Activated CD8-positive, alpha-beta T cell treated with anti-CD3 and anti-CD28 coated beads for 36 hours (primary cell): ENCODE measurements at regions not wholly inside any gene's neighbourhood (a gene's known extent, or its start where the extent isn't known, plus 50 kb on each side); places are given as distances from the start of the nearest gene placed in this dataset.

ENCODE experiments used
- ATAC-seq: fragments of 200-7000 bp; cut with Tn5 transposase; one replicate; pipeline ENCODE4 v1.10.0; 2021; ENCODE audit warnings: mild to moderate bottlenecking, moderate library complexity
- CTCF ChIA-PET: fragments of 350-600 bp; sonication (Branson Sonifier 250); formaldehyde crosslinking; loops from one replicate; lab custom pipeline; 2021; ENCODE audit warnings: antibody characterized with exemption; lab: Charles Lee
- POLR2A ChIA-PET: fragments of 350-600 bp; sonication (Branson Sonifier 250); formaldehyde crosslinking; loops from one replicate; lab custom pipeline; 2021; ENCODE audit warnings: antibody characterized with exemption; lab: Charles Lee
- DNase-seq: peaks from one replicate; pipeline ENCODE4 v3.0.0-alpha.2; 2020
- H3K27ac Mint-ChIP-seq: one replicate; pipeline ENCODE4 v1.8.0; 2021; ENCODE audit warnings: mild to moderate bottlenecking, mixed read lengths
- H3K27me3 Mint-ChIP-seq: one replicate; pipeline ENCODE4 v1.8.0; 2021; ENCODE audit warnings: mixed read lengths
- H3K36me3 Mint-ChIP-seq: one replicate; pipeline ENCODE4 v1.8.0; 2021; ENCODE audit warnings: low read depth, mixed read lengths
- H3K4me1 Mint-ChIP-seq: one replicate; pipeline ENCODE4 v1.8.0; 2021; ENCODE audit warnings: low read depth, mixed read lengths
- H3K4me3 Mint-ChIP-seq: one replicate; pipeline ENCODE4 v1.8.0; 2021; ENCODE audit warnings: mild to moderate bottlenecking, moderate library complexity, mixed read lengths
- H3K9me3 Mint-ChIP-seq: one replicate; pipeline ENCODE4 v1.8.0; 2021; ENCODE audit warnings: mixed read lengths
- CTCF ChIP-seq: fragments of 200-600 bp; IDR thresholded peaks from one replicate; pipeline ENCODE4 v1.8.0; 2022; ENCODE audit warnings: antibody characterized with exemption, mild to moderate bottlenecking
- intact Hi-C: fragments of 100-400 bp; cut with micrococcal nuclease; formaldehyde crosslinking; loops from one replicate; pipeline ENCODE4 v1.10.0; 2022

- H3K36me3 Mint-ChIP-seq: no peaks in the 10 kb centered on the region
- DNase-seq (peak; percentile 26), ATAC-seq (no peak)
- no peak for TF ChIP-seq CTCF
- ChIA-PET POLR2A (no interaction called here), CTCF (interaction anchor here (1.3 kb wide), 1 partner anchor 10 kb away, joined by 3 read pairs; no protein-coding TSS in a partner anchor)
- H3K9me3 Mint-ChIP-seq: peaks cover 3% of the 10 kb centered on the region
- H3K4me1 Mint-ChIP-seq: peaks cover 13% of the 10 kb centered on the region
- H3K27me3 Mint-ChIP-seq: no peaks in the 10 kb centered on the region
- intact Hi-C loops: no loop called here
- no peak overlapping the region for H3K4me3 Mint-ChIP-seq
- H3K27ac Mint-ChIP-seq: no peak overlapping the region
Measured at GRCh38 chrX:42615161-42615563, 162.8 kb downstream of the PPP1R2C start.

- no peak overlapping the region for H3K4me3 Mint-ChIP-seq
- ChIA-PET CTCF (no interaction called here), POLR2A (no interaction called here)
- intact Hi-C loops: no loop called here
- no peak overlapping the region for H3K27ac Mint-ChIP-seq
- no peaks in the 10 kb centered on the region for H3K36me3 Mint-ChIP-seq
- DNase-seq: no peak
- TF ChIP-seq CTCF: no peak
- no peaks in the 10 kb centered on the region for H3K4me1 Mint-ChIP-seq
- H3K27me3 Mint-ChIP-seq: no peaks in the 10 kb centered on the region
- no peaks in the 10 kb centered on the region for H3K9me3 Mint-ChIP-seq
- no peak for ATAC-seq
Measured at GRCh38 chrX:42606591-42606990, 171.4 kb downstream of the PPP1R2C start.

- H3K4me3 Mint-ChIP-seq: no peak overlapping the region
- DNase-seq: no peak
- ChIA-PET POLR2A (no interaction called here), CTCF (no interaction called here)
- H3K36me3 Mint-ChIP-seq: no peaks in the 10 kb centered on the region
- H3K9me3 Mint-ChIP-seq: no peaks in the 10 kb centered on the region
- no peaks in the 10 kb centered on the region for H3K27me3 Mint-ChIP-seq
- no peak for TF ChIP-seq CTCF
- no peaks in the 10 kb centered on the region for H3K4me1 Mint-ChIP-seq
- ATAC-seq: no peak
- H3K27ac Mint-ChIP-seq: no peak overlapping the region
- intact Hi-C loops: no loop called here
Measured at GRCh38 chrX:42604302-42604701, 173.7 kb downstream of the PPP1R2C start.

- CTCF ChIA-PET: interaction anchor here (1.0 kb wide), 1 partner anchor 113 kb away, joined by 3 read pairs; no protein-coding TSS in a partner anchor
Measured at GRCh38 chrX:42603016-42603415, 174.9 kb downstream of the PPP1R2C start.

GRCh38 chrX:42602566-42602965, 175.4 kb downstream of the PPP1R2C start:
- no peak overlapping the region for H3K27ac Mint-ChIP-seq
- ChIA-PET CTCF (interaction anchor here (1.0 kb wide), 1 partner anchor 113 kb away, joined by 3 read pairs; no protein-coding TSS in a partner anchor), POLR2A (no interaction called here)
- H3K4me1 Mint-ChIP-seq: no peaks in the 10 kb centered on the region
- H3K36me3 Mint-ChIP-seq: no peaks in the 10 kb centered on the region
- ATAC-seq (no peak), DNase-seq (no peak)
- no peak for TF ChIP-seq CTCF
- intact Hi-C loops: no loop called here
- no peaks in the 10 kb centered on the region for H3K27me3 Mint-ChIP-seq
- H3K4me3 Mint-ChIP-seq: no peak overlapping the region
- no peaks in the 10 kb centered on the region for H3K9me3 Mint-ChIP-seq

More at GRCh38 chrX:42603016-42603415, 174.9 kb downstream of the PPP1R2C start:
- no peaks in the 10 kb centered on the region for H3K36me3 Mint-ChIP-seq
- no peak for TF ChIP-seq CTCF
- ATAC-seq (no peak), DNase-seq (no peak)
- H3K27ac Mint-ChIP-seq: no peak overlapping the region
- no peak overlapping the region for H3K4me3 Mint-ChIP-seq
- no peaks in the 10 kb centered on the region for H3K27me3 Mint-ChIP-seq
- H3K9me3 Mint-ChIP-seq: no peaks in the 10 kb centered on the region
- intact Hi-C loops: no loop called here
- POLR2A ChIA-PET: no interaction called here
- H3K4me1 Mint-ChIP-seq: no peaks in the 10 kb centered on the region
